HL-60 (cell line): ENCODE measurements at regions not wholly inside any gene's neighbourhood (a gene's known extent, or its start where the extent isn't known, plus 50 kb on each side); places are given as distances from the start of the nearest gene placed in this dataset.

Source experiments
- DNase-seq, 2 experiments: peaks; one replicate each; pipeline ENCODE4 v3.0.0-alpha.2; 2010 to 2020; ENCODE audit warnings: low read depth in 1 of 2, low spot score in 1 of 2
- H3K27ac ChIP-seq: fragments of 250-450 bp; sonication (Bioruptor Pico); replicated peaks from 2 replicates; pipeline ENCODE4 v1.5.1; 2020; ENCODE audit warnings: mild to moderate bottlenecking, moderate library complexity
- H3K27me3 ChIP-seq: fragments of 250-450 bp; sonication (Bioruptor Pico); 2 replicates; pipeline ENCODE4 v1.5.1; 2021; ENCODE audit warnings: mild to moderate bottlenecking, moderate library complexity; ENCODE audit not compliant: insufficient read depth, poor library complexity, severe bottlenecking
- H3K4me3 ChIP-seq: replicated peaks from 2 replicates; pipeline ENCODE4 v1.5.1; 2011; ENCODE audit warnings: mild to moderate bottlenecking, control low read depth, low read length; ENCODE audit not compliant: insufficient read depth
- CTCF ChIP-seq: IDR thresholded peaks from one replicate; pipeline ENCODE4 v1.5.1; 2011; ENCODE audit warnings: low read length, control low read depth, inconsistent platforms; ENCODE audit not compliant: insufficient read depth
- GABPA ChIP-seq: IDR thresholded peaks from 2 replicates; pipeline ENCODE4 v1.6.1; 2012; ENCODE audit warnings: low read depth
- POLR2AphosphoS5 ChIP-seq: IDR thresholded peaks from 2 replicates; pipeline ENCODE4 v1.6.1; 2012; ENCODE audit warnings: low read depth
- REST ChIP-seq: IDR thresholded peaks from 2 replicates; pipeline ENCODE4 v1.6.1; 2012; ENCODE audit warnings: low read depth; ENCODE audit not compliant: insufficient replicate concordance
- SPI1 ChIP-seq: IDR thresholded peaks from 2 replicates; pipeline ENCODE4 v1.6.1; 2012; ENCODE audit warnings: low read depth, mild to moderate bottlenecking, borderline replicate concordance

GRCh38 chr17:77692571-77693161 is 265.8 kb upstream of the TNRC6C start:
- Histone ChIP-seq H3K4me3 (no peak overlapping the region), H3K27ac (no peak overlapping the region), H3K27me3 (peaks cover 38% of the 10 kb centered on the region)
- TF ChIP-seq POLR2AphosphoS5, result no peak
- no peak for TF ChIP-seq CTCF
- no peak for TF ChIP-seq SPI1
- no peak for TF ChIP-seq GABPA
- no peak for TF ChIP-seq REST
- DNase-seq, result no peak

- TF ChIP-seq REST (no peak), POLR2AphosphoS5 (no peak), SPI1 (no peak), CTCF (no peak), GABPA (no peak)
- H3K4me3 ChIP-seq, result no peak overlapping the region
- peaks cover 38% of the 10 kb centered on the region for H3K27me3 ChIP-seq
- no peak overlapping the region for H3K27ac ChIP-seq
- no peak for DNase-seq
Observed at GRCh38 chr17:77693301-77693700, 265.2 kb upstream of the TNRC6C start.

- H3K4me3 ChIP-seq, result no peak overlapping the region
- H3K27ac ChIP-seq, result no peak overlapping the region
- TF ChIP-seq GABPA (no peak), REST (no peak), CTCF (no peak), SPI1 (no peak)
- H3K27me3 ChIP-seq, result peaks cover 38% of the 10 kb centered on the region
- no peak for DNase-seq
Observed at GRCh38 chr17:77693776-77694175, 264.7 kb upstream of the TNRC6C start.
